Caco-2 (cell line): ENCODE measurements at regions not wholly inside any gene's neighbourhood (a gene's known extent, or its start where the extent isn't known, plus 50 kb on each side); places are given as distances from the start of the nearest gene placed in this dataset.

ENCODE experiments used
- BruUV-seq: library from RNA; stranded (reverse); fragments of 400-500 nt; replicated peaks from 2 replicates; lab custom pipeline; 2021; lab: Mats Ljungman, UMichigan
- CTCF ChIA-PET: fragments of 300-600 bp; sonication (Branson Sonifier 250); formaldehyde crosslinking; loops from one replicate; lab custom pipeline; 2022; ENCODE audit warnings: antibody characterized with exemption; lab: Charles Lee
- POLR2A ChIA-PET: fragments of 300-600 bp; sonication (Branson Sonifier 250); formaldehyde crosslinking; loops from one replicate; lab custom pipeline; 2022; ENCODE audit warnings: antibody characterized with exemption; lab: Charles Lee
- DNase-seq, 2 experiments: peaks; one replicate each; pipeline versions ENCODE4 v3.0.0 to v3.0.0-alpha.2; 2020 to 2022
- H3K27me3 ChIP-seq: replicated peaks from 2 replicates; pipeline ENCODE4 v1.6.0; 2011; ENCODE audit warnings: low read length; ENCODE audit not compliant: control insufficient read depth, insufficient read depth
- H3K36me3 ChIP-seq: 2 replicates; pipeline ENCODE4 v1.5.1; 2011; ENCODE audit warnings: low read length; ENCODE audit not compliant: control insufficient read depth, insufficient read depth
- H3K4me1 ChIP-seq: fragments of 250-450 bp; sonication (Bioruptor Pico); 2 replicates; pipeline ENCODE4 v1.5.1; 2020; ENCODE audit warnings: mild to moderate bottlenecking
- H3K4me3 ChIP-seq: 2 replicates; pipeline ENCODE4 v1.5.1; 2011; ENCODE audit warnings: low read depth, mild to moderate bottlenecking, control low read depth, low read length
- H3K9me3 ChIP-seq: fragments of 250-450 bp; sonication (Bioruptor Pico); 2 replicates; pipeline ENCODE4 v1.5.1; 2020; ENCODE audit warnings: mild to moderate bottlenecking, moderate library complexity
- H3K27ac Mint-ChIP-seq: one replicate; pipeline ENCODE4 v1.8.0; 2022; ENCODE audit warnings: mixed read lengths; ENCODE audit not compliant: unreplicated experiment
- H3K27me3 Mint-ChIP-seq: one replicate; pipeline ENCODE4 v1.8.0; 2022; ENCODE audit warnings: mixed read lengths; ENCODE audit not compliant: insufficient read depth, unreplicated experiment
- H3K36me3 Mint-ChIP-seq: one replicate; pipeline ENCODE4 v1.8.0; 2022; ENCODE audit warnings: mild to moderate bottlenecking, mixed read lengths; ENCODE audit not compliant: insufficient read depth, unreplicated experiment
- H3K4me1 Mint-ChIP-seq: one replicate; pipeline ENCODE4 v1.8.0; 2022; ENCODE audit warnings: low read depth, mixed read lengths; ENCODE audit not compliant: unreplicated experiment
- H3K4me3 Mint-ChIP-seq: one replicate; pipeline ENCODE4 v1.8.0; 2022; ENCODE audit warnings: mild to moderate bottlenecking, moderate library complexity, mixed read lengths; ENCODE audit not compliant: unreplicated experiment
- H3K9me3 Mint-ChIP-seq: one replicate; pipeline ENCODE4 v1.8.0; 2022; ENCODE audit warnings: mixed read lengths; ENCODE audit not compliant: unreplicated experiment
- CTCF ChIP-seq, 2 experiments: fragments of 200-600 bp in 1 of 2; IDR thresholded peaks; 1 replicate in 1 of 2; 2 replicates in 1 of 2; pipeline versions ENCODE4 v1.5.1 to v1.8.0; 2011 to 2022; ENCODE audit warnings: antibody characterized with exemption in 1 of 2, control low read depth in 1 of 2, inconsistent platforms in 1 of 2, low read depth in 1 of 2, low read length in 1 of 2, mild to moderate bottlenecking in 1 of 2, moderate library complexity in 1 of 2; ENCODE audit not compliant: insufficient read depth in 1 of 2, severe bottlenecking in 1 of 2, unreplicated experiment in 1 of 2
- intact Hi-C: fragments of 100-400 bp; cut with micrococcal nuclease; formaldehyde crosslinking; loops from one replicate; pipeline ENCODE4 v1.10.0; 2022; ENCODE audit not compliant: unreplicated experiment

GRCh38 chr11:80841675-80842074, 1400.8 kb upstream of the TENM4 start:
- Histone ChIP-seq H3K4me3 (no peak overlapping the region), H3K27me3 (no peaks in the 10 kb centered on the region), H3K36me3 (no peaks in the 10 kb centered on the region), H3K9me3 (no peaks in the 10 kb centered on the region), H3K4me1 (no peaks in the 10 kb centered on the region)
- no peak for DNase-seq
- H3K36me3 Mint-ChIP-seq, result no peaks in the 10 kb centered on the region
- ChIA-PET POLR2A (no interaction called here), CTCF (no interaction called here)
- H3K27me3 Mint-ChIP-seq, result peaks cover 4% of the 10 kb centered on the region
- H3K4me1 Mint-ChIP-seq, result no peaks in the 10 kb centered on the region
- no peak overlapping the region for H3K27ac Mint-ChIP-seq
- H3K9me3 Mint-ChIP-seq, result no peaks in the 10 kb centered on the region
- no peak for TF ChIP-seq CTCF (IDR thresholded peaks at IDR 0.05; ENCODE audit: insufficient read depth in 1 of 2, low read depth in 1 of 2, low read length in 1 of 2, severe bottlenecking in 1 of 2, unreplicated experiment in 1 of 2)
- H3K4me3 Mint-ChIP-seq, result no peak overlapping the region
- BruUV-seq, result no TSS peak
- intact Hi-C loops, result no loop called here

- POLR2A ChIA-PET, result no interaction called here
- CTCF ChIA-PET, result no interaction called here
Observed at GRCh38 chr11:80838153-80838552, 1397.3 kb upstream of the TENM4 start.

GRCh38 chr11:80837051-80837450, 1396.2 kb upstream of the TENM4 start:
- BruUV-seq, result no TSS peak
- DNase-seq, result no peak
- Histone ChIP-seq H3K27me3 (no peaks in the 10 kb centered on the region), H3K4me1 (no peaks in the 10 kb centered on the region), H3K4me3 (no peak overlapping the region), H3K9me3 (no peaks in the 10 kb centered on the region), H3K36me3 (no peaks in the 10 kb centered on the region)
- H3K36me3 Mint-ChIP-seq, result no peaks in the 10 kb centered on the region
- POLR2A ChIA-PET, result no interaction called here
- intact Hi-C loops, result no loop called here
- no peak overlapping the region for H3K4me3 Mint-ChIP-seq
- no peaks in the 10 kb centered on the region for H3K4me1 Mint-ChIP-seq
- CTCF ChIA-PET, result no interaction called here
- peaks cover 4% of the 10 kb centered on the region for H3K27me3 Mint-ChIP-seq
- H3K27ac Mint-ChIP-seq, result no peak overlapping the region
- no peaks in the 10 kb centered on the region for H3K9me3 Mint-ChIP-seq
- TF ChIP-seq CTCF (IDR thresholded peaks at IDR 0.05; ENCODE audit: insufficient read depth in 1 of 2, low read depth in 1 of 2, low read length in 1 of 2, severe bottlenecking in 1 of 2, unreplicated experiment in 1 of 2), result no peak

More at GRCh38 chr11:80838153-80838552, 1397.3 kb upstream of the TENM4 start:
- Histone ChIP-seq H3K9me3 (no peaks in the 10 kb centered on the region), H3K4me1 (no peaks in the 10 kb centered on the region), H3K36me3 (no peaks in the 10 kb centered on the region), H3K4me3 (no peak overlapping the region), H3K27me3 (no peaks in the 10 kb centered on the region)
- Mint-ChIP-seq H3K9me3 (no peaks in the 10 kb centered on the region), H3K27me3 (peaks cover 4% of the 10 kb centered on the region), H3K4me1 (no peaks in the 10 kb centered on the region), H3K4me3 (no peak overlapping the region), H3K27ac (no peak overlapping the region), H3K36me3 (no peaks in the 10 kb centered on the region)
- TF ChIP-seq CTCF (IDR thresholded peaks at IDR 0.05; ENCODE audit: insufficient read depth in 1 of 2, low read depth in 1 of 2, low read length in 1 of 2, severe bottlenecking in 1 of 2, unreplicated experiment in 1 of 2), result no peak
- intact Hi-C loops, result no loop called here
- no TSS peak for BruUV-seq
- DNase-seq, result no peak
